Retinal pigment epithelial cell (primary cell): ENCODE measurements at regions not wholly inside any gene's neighbourhood (a gene's known extent, or its start where the extent isn't known, plus 50 kb on each side); places are given as distances from the start of the nearest gene placed in this dataset.

ENCODE experiments used
- DNase-seq: peaks from one replicate; pipeline ENCODE4 v3.0.0-alpha.2; 2010; ENCODE audit warnings: low read depth
- H3K4me3 ChIP-seq: 2 replicates; pipeline ENCODE4 v1.5.1; 2011; ENCODE audit warnings: mild to moderate bottlenecking, low read length, control low read depth, moderate library complexity
- TF ChIP-seq, protein P1 (sequence below): conservative IDR thresholded peaks from 2 replicates; pipeline ENCODE4 v1.5.1; 2011; ENCODE audit warnings: low read depth, low read length, control low read depth, inconsistent platforms

DNA sequence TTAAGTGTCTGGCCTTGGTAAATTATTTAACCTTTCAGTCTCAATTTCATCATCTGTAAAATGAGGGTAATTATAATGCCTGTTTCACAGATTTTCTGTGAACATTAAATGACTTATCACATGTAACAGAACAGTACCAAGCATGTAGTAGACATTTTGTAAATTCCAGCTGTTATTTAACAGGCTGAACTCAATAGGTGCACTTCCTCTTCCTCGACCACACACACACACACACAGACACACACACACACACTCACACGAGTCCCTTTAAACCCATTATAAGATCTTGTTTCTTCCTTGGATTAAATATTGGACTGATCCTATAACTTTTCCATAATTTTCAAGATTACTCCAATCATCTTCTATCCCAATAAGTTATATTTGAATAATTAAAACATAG, 53.4 kb upstream of the COL25A1 start:
- no peak for DNase-seq
- TF ChIP-seq, protein P1, sequence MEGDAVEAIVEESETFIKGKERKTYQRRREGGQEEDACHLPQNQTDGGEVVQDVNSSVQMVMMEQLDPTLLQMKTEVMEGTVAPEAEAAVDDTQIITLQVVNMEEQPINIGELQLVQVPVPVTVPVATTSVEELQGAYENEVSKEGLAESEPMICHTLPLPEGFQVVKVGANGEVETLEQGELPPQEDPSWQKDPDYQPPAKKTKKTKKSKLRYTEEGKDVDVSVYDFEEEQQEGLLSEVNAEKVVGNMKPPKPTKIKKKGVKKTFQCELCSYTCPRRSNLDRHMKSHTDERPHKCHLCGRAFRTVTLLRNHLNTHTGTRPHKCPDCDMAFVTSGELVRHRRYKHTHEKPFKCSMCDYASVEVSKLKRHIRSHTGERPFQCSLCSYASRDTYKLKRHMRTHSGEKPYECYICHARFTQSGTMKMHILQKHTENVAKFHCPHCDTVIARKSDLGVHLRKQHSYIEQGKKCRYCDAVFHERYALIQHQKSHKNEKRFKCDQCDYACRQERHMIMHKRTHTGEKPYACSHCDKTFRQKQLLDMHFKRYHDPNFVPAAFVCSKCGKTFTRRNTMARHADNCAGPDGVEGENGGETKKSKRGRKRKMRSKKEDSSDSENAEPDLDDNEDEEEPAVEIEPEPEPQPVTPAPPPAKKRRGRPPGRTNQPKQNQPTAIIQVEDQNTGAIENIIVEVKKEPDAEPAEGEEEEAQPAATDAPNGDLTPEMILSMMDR: no peak

DNA sequence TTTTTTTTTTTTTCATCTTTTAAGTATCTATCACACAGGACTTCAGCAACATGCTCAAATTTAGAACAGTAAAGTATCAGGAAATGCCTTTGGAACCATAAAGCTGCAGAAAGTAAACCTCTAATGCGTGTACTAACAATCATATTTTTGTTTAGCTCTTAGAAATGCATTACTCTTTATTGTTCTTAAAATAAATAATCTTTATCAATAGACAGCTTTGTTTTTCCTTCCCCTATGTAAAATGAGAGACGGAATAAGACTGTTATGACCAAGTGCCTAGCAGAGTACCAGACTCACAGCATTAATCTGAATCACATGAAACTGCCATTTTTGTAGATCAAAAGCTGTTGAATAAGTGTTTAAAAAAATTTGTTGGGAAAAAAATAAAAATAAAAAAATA, 50.5 kb upstream of the COL25A1 start:
- TF ChIP-seq, protein P1: no peak
- H3K4me3 ChIP-seq: no peak overlapping the region
- DNase-seq: no peak

More for the DNA sequence above, 53.4 kb upstream of the COL25A1 start:
- no peak overlapping the region for H3K4me3 ChIP-seq
